Activated CD4-positive, alpha-beta T cell treated with anti-CD3 and anti-CD28 coated beads for 4 hours (primary cell): ENCODE measurements at regions not wholly inside any gene's neighbourhood (a gene's known extent, or its start where the extent isn't known, plus 50 kb on each side); places are given as distances from the start of the nearest gene placed in this dataset.
"Not testable (repeated sequence)": the region's sequence is repeated elsewhere in the genome, so short reads cannot be mapped to it uniquely, and the experiment has no call there.

Experiments used
- DNase-seq, 2 donors: peaks; one replicate each; pipeline ENCODE4 v3.0.0-alpha.2; 2020

GRCh38 chrX:121172703-121173102 is 125.3 kb downstream of the GLUD2 start:
- DNase-seq: no peak

GRCh38 chrX:121179972-121180371 is 132.6 kb downstream of the GLUD2 start:
- DNase-seq: no peak

GRCh38 chrX:121191779-121192178 is 144.4 kb downstream of the GLUD2 start:
- DNase-seq: no peak

GRCh38 chrX:121195719-121196118 is 148.3 kb downstream of the GLUD2 start:
- DNase-seq: no peak

GRCh38 chrX:121196872-121197444 is 149.5 kb downstream of the GLUD2 start:
- not testable (repeated sequence) for DNase-seq

- no peak for DNase-seq
Observed at GRCh38 chrX:121208563-121208962, 161.2 kb downstream of the GLUD2 start.

GRCh38 chrX:121216641-121217374 is 169.4 kb downstream of the GLUD2 start:
- no peak for DNase-seq

- DNase-seq: no peak
Observed at GRCh38 chrX:121221322-121221977, 174.0 kb downstream of the GLUD2 start.

- no peak for DNase-seq
Observed at GRCh38 chrX:121227888-121228287, 180.5 kb downstream of the GLUD2 start.

- DNase-seq: no peak
Observed at GRCh38 chrX:121231566-121232358, 184.4 kb downstream of the GLUD2 start.

- DNase-seq: no peak
Observed at GRCh38 chrX:121236040-121236439, 188.6 kb downstream of the GLUD2 start.

- no peak for DNase-seq
Observed at GRCh38 chrX:121238093-121238492, 190.7 kb downstream of the GLUD2 start.

- no peak for DNase-seq
Observed at GRCh38 chrX:121244511-121244910, 197.1 kb downstream of the GLUD2 start.

GRCh38 chrX:121245763-121246162 is 198.4 kb downstream of the GLUD2 start:
- no peak for DNase-seq

GRCh38 chrX:121254336-121254735 is 206.9 kb downstream of the GLUD2 start:
- DNase-seq: no peak

- DNase-seq: no peak
Observed at GRCh38 chrX:121256647-121257046, 209.2 kb downstream of the GLUD2 start.

GRCh38 chrX:121258545-121258944 is 211.1 kb downstream of the GLUD2 start:
- no peak for DNase-seq

GRCh38 chrX:121259170-121259569 is 211.8 kb downstream of the GLUD2 start:
- DNase-seq: no peak

GRCh38 chrX:121260596-121261240 is 213.3 kb downstream of the GLUD2 start:
- no peak for DNase-seq

- DNase-seq: no peak
Observed at GRCh38 chrX:121283921-121284320, 236.5 kb downstream of the GLUD2 start.

GRCh38 chrX:121298499-121298898 is 251.1 kb downstream of the GLUD2 start:
- DNase-seq: no peak

GRCh38 chrX:121301356-121301755 is 253.9 kb downstream of the GLUD2 start:
- DNase-seq: no peak

GRCh38 chrX:121301822-121302221 is 254.4 kb downstream of the GLUD2 start:
- no peak for DNase-seq
